Effector CD4-positive, alpha-beta T cell (primary cell): ENCODE measurements at regions not wholly inside any gene's neighbourhood (a gene's known extent, or its start where the extent isn't known, plus 50 kb on each side); places are given as distances from the start of the nearest gene placed in this dataset.

Experiments
- DNase-seq: peaks from one replicate; pipeline ENCODE4 v3.0.0-alpha.2; 2020

DNA sequence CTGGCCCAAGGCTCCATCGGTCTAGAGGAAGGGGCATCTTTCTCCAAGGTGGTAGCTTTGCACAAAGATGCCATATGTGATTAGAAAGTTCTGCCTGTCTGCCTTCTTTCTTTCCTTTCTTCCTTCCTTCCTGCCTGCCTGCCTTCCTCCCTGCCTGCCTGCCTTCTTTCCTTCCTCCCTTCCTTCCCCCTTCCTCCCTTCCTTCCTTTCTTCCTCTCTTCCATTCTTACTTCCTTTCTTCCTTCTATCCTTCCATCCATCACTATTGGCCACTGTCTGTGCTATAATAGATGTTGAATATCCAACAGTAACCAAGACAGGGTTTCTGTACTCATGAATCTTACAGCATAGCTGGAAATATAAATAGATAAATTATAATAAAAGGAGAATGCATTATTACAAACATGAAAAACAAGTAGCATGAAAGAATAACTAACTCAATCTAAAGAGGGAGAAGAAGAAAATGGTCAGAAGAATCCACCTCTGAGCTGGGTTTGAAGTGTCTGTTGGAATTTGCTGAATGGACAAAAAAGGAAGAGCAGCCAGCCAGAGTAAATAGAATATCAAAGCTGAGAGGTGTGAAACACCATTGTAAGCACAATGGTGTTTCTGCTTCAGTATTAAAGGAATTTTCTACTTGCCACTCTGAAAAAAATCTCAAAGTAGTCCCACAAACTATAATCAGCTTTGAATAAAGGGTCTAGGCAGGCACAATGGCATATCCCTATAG is 250.6 kb upstream of the NR5A2 start:
- DNase-seq: no peak

DNA sequence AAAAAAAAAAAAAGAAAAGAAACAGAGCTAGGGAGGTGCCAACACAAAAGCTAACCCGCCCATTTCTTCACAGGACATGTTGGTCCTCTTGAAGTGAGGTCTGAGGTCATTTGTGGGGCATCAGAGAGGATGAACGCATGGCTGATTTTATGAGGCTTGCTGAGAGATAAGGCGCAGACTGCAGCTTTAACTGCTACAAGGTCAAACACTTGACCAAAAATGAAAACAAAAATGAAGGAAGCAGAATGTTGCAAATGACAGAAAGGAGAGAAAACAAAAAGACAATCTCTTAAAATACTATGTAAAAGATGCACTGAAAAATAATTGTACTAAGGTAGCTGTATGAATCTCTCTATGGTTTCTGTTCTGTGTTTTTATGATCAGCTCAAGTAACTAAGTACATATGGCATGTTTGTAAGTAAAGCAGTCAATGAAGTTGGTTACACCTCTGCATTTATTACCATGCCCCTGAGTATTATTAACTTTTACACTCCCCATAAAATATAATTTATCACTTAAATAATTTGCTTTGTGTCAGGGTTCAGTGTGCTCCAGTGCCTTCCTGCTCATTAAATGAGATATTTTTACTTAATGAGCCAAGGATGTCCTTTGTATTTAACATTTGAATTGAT is 249.1 kb upstream of the NR5A2 start:
- DNase-seq: no peak

DNA sequence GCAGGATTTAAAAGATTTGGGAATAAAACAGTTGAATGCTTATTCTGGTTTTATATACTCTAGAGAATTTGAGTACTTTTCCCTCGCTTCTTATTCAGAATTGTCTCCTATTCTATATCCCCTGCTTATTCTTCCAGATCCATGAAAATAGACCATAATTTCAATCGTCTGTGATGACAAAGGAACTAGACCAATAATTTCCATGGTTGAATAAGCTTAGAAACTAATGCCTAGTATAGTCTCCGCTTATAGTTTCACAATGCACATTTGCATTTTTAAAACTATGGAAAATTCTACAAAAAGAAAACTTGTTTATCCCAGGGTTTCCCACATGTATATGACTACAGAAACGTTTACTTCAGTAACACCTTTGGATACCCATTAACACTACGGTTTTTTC is 247.4 kb upstream of the NR5A2 start:
- no peak for DNase-seq

DNA sequence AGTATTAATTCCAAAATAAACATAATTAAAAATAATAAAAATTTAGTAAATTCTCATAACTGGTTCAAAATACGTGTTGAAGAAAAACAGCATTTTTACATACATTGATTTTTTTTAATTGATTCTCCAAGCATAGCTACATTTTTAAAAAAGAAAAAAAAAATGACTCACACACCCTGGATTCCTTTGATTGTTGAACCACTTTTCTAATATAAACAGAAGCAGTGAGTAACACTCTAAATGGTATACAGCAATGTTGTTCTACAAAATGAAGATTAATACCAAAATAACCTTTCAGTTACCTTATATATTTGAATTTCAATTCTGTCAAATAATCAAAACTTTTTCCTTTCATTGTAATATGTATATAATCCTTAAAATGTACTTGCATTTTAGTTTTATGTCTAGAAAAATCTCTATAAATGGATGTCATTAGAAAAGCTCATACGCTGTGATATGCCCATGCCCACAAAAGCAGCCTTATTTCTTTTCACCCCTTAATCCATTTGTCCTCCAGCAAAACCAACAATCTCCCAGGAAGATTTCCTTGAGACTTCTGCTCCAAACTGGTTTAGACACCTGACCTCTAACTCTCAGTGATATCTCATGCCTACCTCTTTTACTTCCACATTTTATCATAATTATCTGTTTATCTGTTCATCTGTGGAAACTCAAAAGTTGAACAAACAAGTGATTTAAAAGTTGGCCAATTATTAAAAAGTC is 246.4 kb upstream of the NR5A2 start:
- DNase-seq: no peak

DNA sequence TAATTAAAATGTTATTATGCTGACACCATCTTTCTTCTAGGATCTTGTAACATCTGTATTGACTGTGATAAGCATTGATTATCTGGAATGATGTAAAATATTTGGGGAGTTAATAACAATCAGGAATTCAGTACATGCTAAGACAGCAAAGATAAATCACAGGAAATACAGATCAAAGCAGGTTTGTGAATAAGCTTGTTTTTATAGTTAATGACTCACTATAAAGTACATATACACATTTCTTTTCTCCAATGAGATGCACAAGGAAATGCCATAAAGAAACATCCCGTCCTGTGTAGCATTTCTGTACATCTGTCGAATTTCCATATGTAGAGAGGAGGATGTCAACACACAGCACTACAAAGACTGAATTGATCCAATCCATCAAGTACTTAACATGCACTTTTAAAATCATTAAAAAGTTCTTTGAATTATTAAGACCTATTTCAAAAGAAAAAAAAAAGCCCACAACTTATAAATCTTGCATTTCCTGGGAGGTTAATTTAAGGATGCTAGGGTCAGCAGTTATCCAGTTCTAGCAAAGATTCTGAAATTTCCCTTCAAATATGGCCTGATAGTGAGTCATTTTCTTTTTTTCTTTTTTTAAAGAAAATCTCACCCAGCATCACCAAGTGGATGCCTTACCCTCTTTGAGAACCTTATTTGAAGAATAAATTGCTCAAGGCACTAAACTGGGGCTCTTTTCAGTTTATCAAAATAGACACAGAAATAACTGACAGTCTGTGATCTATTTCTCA is 243.2 kb upstream of the NR5A2 start:
- DNase-seq: no peak

DNA sequence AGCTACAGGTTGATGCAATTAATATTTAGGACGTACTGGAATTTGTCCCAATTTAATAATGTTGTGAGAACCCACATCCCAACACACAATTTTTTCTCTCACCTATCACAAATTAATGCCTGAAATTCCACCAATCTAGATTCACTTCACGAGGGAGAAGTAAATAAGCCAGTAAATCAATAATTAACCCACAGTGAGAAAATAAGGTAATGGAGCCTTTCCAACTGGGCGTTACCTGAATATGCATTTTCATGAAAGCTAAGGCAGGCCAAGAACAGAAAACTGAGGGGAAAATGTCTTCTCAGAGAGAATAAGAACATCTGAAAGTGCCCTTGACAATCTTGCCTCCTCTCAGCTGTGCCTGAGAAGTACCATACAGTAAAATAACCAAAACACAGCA is 240.8 kb upstream of the NR5A2 start:
- no peak for DNase-seq

DNA sequence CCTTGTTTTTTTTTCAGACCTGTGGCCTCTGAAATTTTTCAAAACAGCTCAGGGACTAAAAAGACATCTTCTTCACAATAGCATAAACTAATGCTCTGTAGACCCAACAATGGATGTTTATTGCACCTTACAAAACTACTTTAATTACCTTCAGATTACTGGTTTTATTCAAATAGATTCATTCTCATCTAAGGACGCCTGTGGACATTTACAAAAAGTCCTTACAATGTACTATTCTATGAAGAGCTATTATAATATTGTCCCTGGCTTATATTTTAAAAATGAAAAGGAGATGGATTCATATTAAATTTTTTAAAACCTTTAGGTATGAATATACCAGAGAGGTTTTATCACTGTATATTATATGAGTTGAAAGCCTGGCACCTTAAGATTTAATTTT is 238.4 kb upstream of the NR5A2 start:
- DNase-seq: no peak

DNA sequence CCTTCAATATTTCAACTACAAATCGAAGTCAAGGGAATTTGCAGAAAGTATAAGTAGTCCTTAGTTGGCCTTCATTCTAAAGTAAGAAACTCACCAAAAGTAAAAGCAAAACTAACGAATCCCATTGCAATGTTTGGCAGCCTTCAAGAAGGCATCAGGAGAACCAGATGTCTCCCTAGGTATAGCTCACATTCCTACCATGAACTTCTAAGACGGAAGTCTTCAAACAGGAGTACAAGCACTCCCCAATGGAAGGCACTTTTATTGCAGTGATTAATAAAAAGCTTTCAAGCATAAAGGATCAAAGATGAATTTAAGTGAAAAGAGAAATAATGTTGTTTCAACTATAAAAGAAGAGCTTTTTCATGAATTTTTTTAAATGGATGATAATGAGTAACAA is 236.0 kb upstream of the NR5A2 start:
- no peak for DNase-seq

DNA sequence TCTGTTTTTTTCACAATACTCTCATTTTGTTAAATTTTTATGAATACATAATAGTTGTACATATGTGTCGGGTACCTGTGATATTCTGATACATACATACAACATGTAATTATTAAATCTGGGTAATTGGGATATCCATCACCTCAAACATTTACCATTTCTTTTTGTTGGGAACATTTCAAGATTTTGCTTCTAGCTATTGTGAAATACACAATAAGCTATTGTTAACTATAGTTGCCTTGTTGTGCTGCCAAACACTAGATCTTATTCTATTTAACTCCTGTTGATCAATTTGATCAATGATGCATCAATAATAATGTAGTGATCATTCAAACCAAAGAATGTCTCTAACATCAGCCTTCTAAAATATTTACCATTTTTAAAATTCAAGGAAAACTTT is 234.6 kb upstream of the NR5A2 start:
- no peak for DNase-seq

DNA sequence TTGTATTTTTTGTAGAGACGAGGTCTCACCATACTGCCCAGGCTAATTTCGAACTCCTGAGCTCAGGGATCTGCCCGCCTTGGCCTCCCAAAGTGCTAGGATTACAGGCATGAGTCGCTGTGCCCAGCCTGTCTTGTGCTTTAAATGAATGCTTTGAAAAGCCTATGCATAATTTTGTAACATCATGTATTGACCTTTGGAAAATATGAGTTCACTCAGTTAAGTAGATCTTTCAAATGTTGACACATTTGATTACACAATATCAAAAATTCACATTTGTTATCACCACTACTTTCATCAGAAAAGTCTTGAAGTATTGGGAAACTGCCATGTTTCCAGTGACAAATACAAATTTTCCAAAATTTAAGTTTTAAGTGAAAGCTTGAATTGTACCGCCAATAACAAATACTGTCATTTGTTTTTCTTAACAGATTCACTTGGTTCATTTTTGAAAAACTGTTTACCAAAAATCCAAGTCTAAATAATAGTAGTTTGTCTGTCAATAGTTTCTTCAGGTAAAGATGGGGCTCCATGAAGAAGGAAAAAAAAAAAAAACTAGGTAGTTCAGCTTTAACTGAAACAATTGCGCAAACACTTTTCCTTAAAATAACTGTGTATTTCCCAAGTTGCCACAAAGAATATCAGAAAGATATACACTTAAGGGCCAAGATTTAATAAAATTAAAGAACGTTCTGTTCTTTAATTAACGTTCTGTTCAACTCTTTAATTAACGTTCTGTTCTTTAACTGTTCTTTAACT is 233.2 kb upstream of the NR5A2 start:
- no peak for DNase-seq

DNA sequence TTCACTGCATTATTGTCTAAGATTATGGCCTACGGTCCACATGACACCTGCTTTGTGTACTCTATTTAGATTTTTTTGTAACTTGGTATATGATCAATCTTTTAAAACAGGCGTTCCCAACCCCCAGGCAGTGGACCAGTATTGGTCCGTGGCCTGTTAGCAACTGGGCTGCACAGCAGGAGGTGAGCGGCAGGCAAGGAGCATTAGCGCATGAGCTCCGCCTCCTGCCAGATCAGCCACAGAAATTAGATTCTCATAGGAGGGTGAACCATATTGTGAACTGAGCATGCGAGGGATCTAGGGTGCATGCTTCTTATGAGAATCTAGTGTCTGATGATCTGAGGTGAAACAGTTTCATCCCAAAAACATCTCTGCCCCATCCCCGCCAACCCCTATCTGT is 228.4 kb upstream of the NR5A2 start:
- no peak for DNase-seq

DNA sequence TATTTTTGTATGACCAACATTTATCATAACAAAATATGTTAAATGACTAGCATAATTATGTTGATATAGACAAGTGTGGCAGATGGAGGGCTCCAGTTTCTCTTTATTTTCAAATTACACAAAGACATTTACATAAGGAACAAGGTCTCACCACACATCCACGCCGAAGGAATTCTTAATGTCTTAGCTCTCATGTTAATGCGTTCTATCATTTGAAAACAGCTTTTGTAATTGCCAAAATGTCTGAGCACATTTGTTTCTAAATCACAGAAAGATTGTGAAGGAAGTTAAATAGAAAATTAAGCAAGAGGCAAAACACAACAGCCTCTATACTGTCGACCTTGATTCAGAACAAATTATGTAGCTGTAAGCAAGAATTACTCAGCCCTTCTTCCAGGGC is 223.0 kb upstream of the NR5A2 start:
- no peak for DNase-seq

DNA sequence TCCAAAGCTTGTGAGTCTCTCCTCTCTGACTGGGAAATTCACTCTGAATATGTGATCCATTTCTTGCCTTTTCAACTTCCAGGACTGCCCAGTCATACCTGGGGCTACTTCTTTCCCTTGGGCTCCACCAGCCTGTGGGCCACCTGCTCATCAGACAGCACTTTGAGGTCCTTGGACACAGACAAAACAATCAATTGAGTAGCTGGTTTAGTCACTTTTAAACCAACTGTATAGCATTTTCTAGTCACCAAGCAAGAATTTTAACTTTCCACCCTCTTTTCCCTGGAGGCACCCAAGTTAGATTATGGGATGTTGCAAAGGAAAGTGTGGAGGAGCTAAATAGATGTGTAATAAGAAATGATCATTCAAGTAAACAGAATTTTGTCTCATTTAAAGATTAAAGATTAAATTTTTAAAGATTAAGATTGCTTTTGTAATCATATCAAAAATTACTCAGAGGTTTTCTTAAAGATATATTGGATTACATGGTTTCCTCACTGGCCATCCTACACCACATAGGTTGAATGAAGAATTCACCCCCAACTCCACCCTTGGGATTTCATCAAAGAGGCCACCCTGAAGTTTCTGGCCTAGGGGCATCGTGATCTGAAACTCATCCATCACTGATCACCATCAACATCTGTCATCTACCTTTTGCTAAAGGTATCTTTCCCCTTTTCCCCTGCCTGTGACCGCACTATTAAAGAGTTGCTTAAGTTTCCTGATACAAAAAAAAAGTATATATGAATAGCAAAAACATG is 219.2 kb upstream of the NR5A2 start:
- no peak for DNase-seq

DNA sequence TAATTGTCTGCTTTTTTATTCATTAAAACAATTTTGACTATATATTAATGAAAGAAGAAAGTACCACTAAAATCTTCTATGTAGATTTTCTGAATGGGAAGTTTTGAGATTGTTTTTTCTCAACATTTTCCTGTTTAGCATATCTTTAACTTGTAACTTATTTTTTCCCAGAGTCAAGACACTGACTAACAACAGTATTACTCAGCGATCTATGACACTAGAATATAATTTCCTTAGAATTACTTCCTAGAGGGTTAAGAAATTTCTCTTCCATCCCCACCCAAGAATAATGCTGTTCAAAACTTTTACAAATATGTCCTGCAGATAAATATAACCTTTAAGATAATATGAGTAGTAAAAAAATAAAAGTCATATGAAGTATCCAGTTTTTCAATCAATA is 218.2 kb upstream of the NR5A2 start:
- DNase-seq: no peak

DNA sequence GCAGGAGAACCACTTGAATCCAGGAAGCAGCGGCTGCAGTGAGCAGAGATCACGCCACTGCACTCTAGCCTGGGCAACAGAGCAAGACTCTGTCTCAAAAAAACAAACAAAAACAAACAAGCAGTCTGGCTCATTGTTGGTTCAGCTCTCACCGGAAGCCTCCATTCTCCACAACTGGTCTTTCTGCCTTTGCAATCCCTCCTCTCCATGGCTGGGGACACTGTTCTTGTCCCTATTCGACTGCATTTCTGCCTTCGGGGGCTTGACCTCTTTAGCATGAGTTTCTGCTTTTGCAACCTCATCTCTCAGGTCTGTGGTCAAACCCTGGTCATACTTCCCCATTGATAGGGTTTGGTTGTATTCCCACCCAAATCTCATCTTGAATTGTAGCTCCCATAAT is 216.3 kb upstream of the NR5A2 start:
- no peak for DNase-seq

DNA sequence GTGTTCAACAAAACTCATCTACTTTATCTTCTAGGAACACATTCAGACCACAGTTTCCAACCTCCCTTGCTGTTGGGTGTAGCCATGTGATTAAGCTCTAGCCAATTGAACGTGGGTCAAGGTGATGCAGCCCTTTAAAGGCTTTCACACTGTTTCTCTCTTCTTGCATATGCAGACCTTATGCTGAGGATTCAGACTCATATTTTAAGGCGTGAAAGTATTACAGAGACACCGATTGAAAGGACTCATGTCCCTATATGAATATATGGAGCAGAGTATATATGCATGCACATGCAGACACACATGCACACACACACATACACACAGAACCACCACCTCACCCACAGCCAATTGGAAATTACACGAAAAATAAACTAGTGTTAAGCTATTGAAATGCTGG is 214.3 kb upstream of the NR5A2 start:
- no peak for DNase-seq

DNA sequence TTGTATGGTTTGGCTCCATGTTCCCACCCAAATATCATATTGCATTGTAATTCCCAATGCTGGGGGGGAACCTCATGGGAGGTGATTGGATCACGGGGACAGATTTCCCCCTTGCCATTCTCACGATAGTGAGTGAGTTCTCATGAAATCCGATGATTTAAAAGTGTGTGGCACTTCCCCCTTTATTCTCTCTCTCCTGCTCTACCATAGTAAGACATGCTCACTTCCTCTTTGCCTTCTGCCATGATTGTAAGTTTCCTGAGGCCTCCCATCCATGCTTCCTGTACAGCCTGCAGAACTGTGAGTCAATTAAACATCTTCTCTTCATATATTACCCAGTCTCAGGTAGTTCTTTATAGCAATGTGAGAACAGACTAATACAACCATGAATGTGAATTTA is 211.6 kb upstream of the NR5A2 start:
- DNase-seq: no peak

DNA sequence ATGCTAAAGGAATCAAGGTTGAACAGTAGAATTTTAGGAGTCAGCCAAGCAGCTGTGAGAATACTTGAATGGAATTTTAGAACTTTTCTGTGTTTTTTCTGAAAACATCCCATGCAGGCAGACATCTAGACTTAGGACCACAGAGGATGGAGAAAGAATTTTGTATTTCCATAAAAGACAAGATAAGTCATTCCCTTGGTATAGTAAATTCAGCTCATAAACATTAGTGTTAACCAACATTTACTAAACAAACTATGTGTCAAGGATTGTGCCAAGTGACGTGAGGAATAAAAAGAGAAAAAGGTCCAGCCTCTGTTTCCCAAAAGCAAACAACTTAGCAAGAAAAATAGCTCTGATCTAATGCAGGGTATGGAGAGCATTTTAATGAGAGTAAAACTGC is 210.2 kb upstream of the NR5A2 start:
- no peak for DNase-seq

DNA sequence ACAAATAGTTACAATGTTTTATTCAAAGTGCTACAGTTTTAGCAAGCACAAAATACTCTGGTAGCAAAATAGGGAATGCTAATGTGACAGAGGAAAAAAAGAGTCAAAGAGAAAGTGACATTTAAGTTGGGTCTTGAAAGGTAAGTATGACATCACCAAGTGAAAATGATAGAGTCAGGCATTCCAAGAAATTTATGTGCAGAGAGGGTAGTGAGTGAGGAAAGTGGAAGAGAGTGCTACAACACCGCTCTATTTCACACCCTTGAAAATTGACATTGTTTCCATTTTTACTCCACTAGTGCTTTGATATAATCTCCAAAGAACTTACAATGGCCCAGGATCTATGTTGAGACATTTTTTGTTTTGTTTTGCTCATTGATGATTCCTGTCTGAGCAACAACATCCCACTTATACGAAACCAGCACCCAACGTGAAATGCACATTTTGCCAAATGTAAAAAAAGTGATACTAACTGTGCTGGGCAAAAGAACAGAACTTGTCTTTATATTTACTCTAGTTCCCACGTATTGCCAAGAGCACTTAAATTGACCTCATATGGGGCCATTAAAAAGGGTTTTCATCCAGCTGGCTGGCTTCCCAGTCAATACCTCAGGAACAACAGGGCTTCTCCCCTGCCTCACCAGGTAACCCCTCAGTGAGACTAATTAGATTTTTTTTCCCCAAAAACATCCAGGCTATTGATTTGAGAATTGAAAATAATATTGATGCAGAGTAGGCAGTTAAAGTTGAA is 206.3 kb upstream of the NR5A2 start:
- DNase-seq: no peak

DNA sequence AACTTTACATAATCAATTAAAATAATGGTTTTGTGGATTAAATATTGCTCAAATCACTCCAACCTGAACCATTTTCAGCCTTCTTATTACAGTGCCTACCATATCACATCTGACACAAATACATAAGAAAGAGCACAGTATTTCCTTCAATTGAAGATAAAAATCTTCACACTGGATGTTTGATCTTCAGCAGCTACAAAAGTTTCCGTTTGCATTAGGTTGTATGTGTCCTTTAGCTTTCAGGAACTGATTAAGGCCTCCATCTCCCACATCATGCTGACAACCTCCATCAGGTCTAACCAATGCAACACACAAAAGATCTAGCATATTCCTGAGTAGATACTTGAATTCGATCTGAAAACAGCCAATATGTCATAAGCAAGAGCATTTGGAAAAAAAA is 195.1 kb upstream of the NR5A2 start:
- no peak for DNase-seq

DNA sequence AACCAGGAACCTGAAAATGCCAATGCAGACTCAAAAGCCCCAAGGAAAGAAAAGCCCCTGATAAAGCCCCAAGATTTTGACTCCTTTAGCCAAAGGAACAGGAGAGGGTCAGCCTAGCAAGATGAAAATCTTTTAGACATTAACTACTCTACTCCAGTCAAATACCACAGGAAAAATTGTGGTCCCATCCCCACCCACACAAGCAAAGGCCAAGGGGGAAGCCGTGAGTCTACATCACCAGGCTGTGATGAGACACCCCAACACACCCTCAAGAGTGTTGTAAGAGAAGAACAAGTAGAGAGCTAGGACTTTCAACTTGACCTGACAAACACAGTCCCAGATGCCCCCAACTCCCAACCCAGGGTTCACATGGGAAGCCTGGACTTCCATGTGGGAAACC is 192.8 kb upstream of the NR5A2 start:
- no peak for DNase-seq
